Memory B cell (primary cell): ENCODE measurements at regions not wholly inside any gene's neighbourhood (a gene's known extent, or its start where the extent isn't known, plus 50 kb on each side); places are given as distances from the start of the nearest gene placed in this dataset.
"Not testable (repeated sequence)": the region's sequence is repeated elsewhere in the genome, so short reads cannot be mapped to it uniquely, and the experiment has no call there.

Source experiments
- ATAC-seq: fragments of 150-1000 bp; cut with Tn5 transposase; 2 replicates; pipeline ENCODE4 v1.10.0; 2021; ENCODE audit warnings: low read depth, mild to moderate bottlenecking, moderate library complexity
- DNase-seq, 2 donors: peaks; one replicate each; pipeline ENCODE4 v3.0.0; 2022; ENCODE audit warnings: low spot score in 2 of 2
- H3K27ac Mint-ChIP-seq: one replicate; pipeline ENCODE4 v1.8.0; 2022; ENCODE audit warnings: mild to moderate bottlenecking, moderate library complexity, mixed read lengths
- H3K27me3 Mint-ChIP-seq: one replicate; pipeline ENCODE4 v1.8.0; 2022; ENCODE audit warnings: mixed read lengths
- H3K36me3 Mint-ChIP-seq: one replicate; pipeline ENCODE4 v1.8.0; 2022; ENCODE audit warnings: mild to moderate bottlenecking, mixed read lengths
- H3K4me1 Mint-ChIP-seq: one replicate; pipeline ENCODE4 v1.8.0; 2022; ENCODE audit warnings: mixed read lengths
- H3K4me3 Mint-ChIP-seq: one replicate; pipeline ENCODE4 v1.8.0; 2022; ENCODE audit warnings: mild to moderate bottlenecking, moderate library complexity, mixed read lengths
- H3K9me3 Mint-ChIP-seq: one replicate; pipeline ENCODE4 v1.8.0; 2022; ENCODE audit warnings: mixed read lengths

- Mint-ChIP-seq H3K36me3 (peaks cover 20% of the 10 kb centered on the region), H3K9me3 (peaks cover 14% of the 10 kb centered on the region), H3K4me1 (no peaks in the 10 kb centered on the region), H3K27me3 (no peaks in the 10 kb centered on the region), H3K4me3 (no peak overlapping the region), H3K27ac (no peak overlapping the region)
- DNase-seq (no peak), ATAC-seq (no peak)
These were observed 146.3 kb upstream of the ZC3H15 start for GRCh38 chr2:186339716-186340115.

DNA sequence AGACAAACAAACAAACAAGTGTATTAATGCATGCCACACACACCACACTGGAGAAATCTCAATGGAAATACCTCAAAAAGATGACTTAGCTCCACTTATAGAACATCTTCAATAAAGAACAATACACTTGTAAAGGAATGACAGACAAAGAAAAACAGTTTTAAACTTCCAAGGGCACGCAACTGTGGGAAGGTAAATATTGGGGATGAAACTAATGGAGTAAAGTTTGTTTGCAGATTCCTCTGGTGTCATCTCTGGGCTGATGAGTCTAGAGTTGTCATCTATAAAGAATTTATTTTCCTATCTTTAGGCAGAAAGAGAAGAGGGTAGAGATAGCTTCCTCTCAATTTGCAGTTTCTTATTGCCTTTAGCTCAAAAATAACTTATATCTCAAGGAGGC is 144.0 kb upstream of the ZC3H15 start:
- no peak for DNase-seq
- Mint-ChIP-seq H3K27me3 (no peaks in the 10 kb centered on the region), H3K4me3 (no peak overlapping the region), H3K27ac (no peak overlapping the region), H3K36me3 (peaks cover 21% of the 10 kb centered on the region), H3K9me3 (peaks cover 11% of the 10 kb centered on the region), H3K4me1 (no peaks in the 10 kb centered on the region)
- no peak for ATAC-seq

- Mint-ChIP-seq H3K9me3 (peaks cover 2% of the 10 kb centered on the region), H3K27me3 (no peaks in the 10 kb centered on the region), H3K4me3 (no peak overlapping the region), H3K4me1 (peaks cover 4% of the 10 kb centered on the region), H3K27ac (no peak overlapping the region), H3K36me3 (peaks cover 19% of the 10 kb centered on the region)
- ATAC-seq (no peak), DNase-seq (no peak)
These were observed 140.3 kb upstream of the ZC3H15 start for GRCh38 chr2:186345745-186346144.

GRCh38 chr2:186346216-186346615 is 139.8 kb upstream of the ZC3H15 start:
- no peak overlapping the region for H3K27ac Mint-ChIP-seq
- DNase-seq (no peak), ATAC-seq (no peak)
- H3K27me3 Mint-ChIP-seq: no peaks in the 10 kb centered on the region
- H3K36me3 Mint-ChIP-seq: peaks cover 19% of the 10 kb centered on the region
- H3K4me1 Mint-ChIP-seq: peaks cover 4% of the 10 kb centered on the region
- H3K9me3 Mint-ChIP-seq: peaks cover 2% of the 10 kb centered on the region
- H3K4me3 Mint-ChIP-seq: no peak overlapping the region

DNA sequence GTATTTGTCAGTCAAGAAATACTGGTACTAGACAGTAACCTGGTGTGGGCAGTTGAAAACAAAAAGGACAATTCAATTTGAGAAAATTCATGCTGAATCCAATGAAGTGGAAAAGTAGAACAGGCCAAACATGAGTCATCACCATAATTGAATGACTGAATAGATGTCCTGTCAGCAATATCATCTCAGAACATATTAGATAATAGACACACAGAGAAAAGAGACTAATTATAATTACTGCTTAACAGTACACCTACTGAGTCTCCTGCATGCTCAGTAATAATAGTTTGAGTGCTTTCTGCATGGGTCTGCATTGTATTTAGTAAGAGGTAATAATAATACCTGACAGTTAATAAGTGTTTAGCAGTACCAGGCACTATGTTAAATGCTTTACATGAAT is 138.6 kb upstream of the ZC3H15 start:
- Mint-ChIP-seq H3K36me3 (peaks cover 13% of the 10 kb centered on the region), H3K27ac (no peak overlapping the region), H3K4me3 (no peak overlapping the region), H3K9me3 (peaks cover 4% of the 10 kb centered on the region), H3K27me3 (no peaks in the 10 kb centered on the region), H3K4me1 (peaks cover 4% of the 10 kb centered on the region)
- ATAC-seq: no peak
- no peak for DNase-seq

- no peak for DNase-seq
- no peak for ATAC-seq
- no peaks in the 10 kb centered on the region for H3K27me3 Mint-ChIP-seq
- peaks cover 4% of the 10 kb centered on the region for H3K4me1 Mint-ChIP-seq
- H3K36me3 Mint-ChIP-seq: peaks cover 13% of the 10 kb centered on the region
- no peak overlapping the region for H3K4me3 Mint-ChIP-seq
- peaks cover 5% of the 10 kb centered on the region for H3K9me3 Mint-ChIP-seq
- H3K27ac Mint-ChIP-seq: no peak overlapping the region
These were observed 137.9 kb upstream of the ZC3H15 start for GRCh38 chr2:186348200-186348599.

GRCh38 chr2:186349508-186349907 is 136.6 kb upstream of the ZC3H15 start:
- H3K4me3 Mint-ChIP-seq: no peak overlapping the region
- peaks cover 4% of the 10 kb centered on the region for H3K4me1 Mint-ChIP-seq
- peaks cover 16% of the 10 kb centered on the region for H3K36me3 Mint-ChIP-seq
- ATAC-seq: no peak
- H3K9me3 Mint-ChIP-seq: peaks cover 7% of the 10 kb centered on the region
- DNase-seq: no peak
- H3K27me3 Mint-ChIP-seq: no peaks in the 10 kb centered on the region
- H3K27ac Mint-ChIP-seq: no peak overlapping the region

GRCh38 chr2:186354160-186354559 is 131.9 kb upstream of the ZC3H15 start:
- H3K4me1 Mint-ChIP-seq, H3K9me3 Mint-ChIP-seq, H3K27me3 Mint-ChIP-seq, ATAC-seq, H3K27ac Mint-ChIP-seq, DNase-seq, H3K4me3 Mint-ChIP-seq: not testable (repeated sequence)
- H3K36me3 Mint-ChIP-seq: peaks cover 17% of the 10 kb centered on the region

DNA sequence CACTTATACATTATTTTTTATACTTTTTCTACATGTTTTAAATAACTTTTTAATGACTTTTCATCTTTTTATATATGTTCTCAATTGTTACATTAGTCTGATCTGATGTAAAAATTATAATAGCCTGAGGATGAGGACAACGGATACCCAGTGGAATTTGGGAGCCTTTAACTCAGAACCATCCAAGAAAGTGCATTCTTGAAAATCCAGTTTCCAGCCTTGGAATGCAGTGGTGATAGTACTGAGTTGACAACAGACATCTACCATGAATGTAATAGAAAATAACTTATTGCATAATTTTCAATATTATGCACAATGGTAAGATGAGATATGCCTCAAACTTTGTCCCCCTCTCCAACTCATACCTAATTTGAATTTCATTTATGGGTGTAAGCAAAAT is 120.7 kb upstream of the ZC3H15 start:
- H3K9me3 Mint-ChIP-seq: peaks cover 5% of the 10 kb centered on the region
- no peak for ATAC-seq
- H3K27me3 Mint-ChIP-seq: no peaks in the 10 kb centered on the region
- DNase-seq: no peak
- peaks cover 27% of the 10 kb centered on the region for H3K36me3 Mint-ChIP-seq
- H3K27ac Mint-ChIP-seq: no peak overlapping the region
- H3K4me3 Mint-ChIP-seq: no peak overlapping the region
- no peaks in the 10 kb centered on the region for H3K4me1 Mint-ChIP-seq

- DNase-seq (no peak), ATAC-seq (no peak)
- peaks cover 18% of the 10 kb centered on the region for H3K9me3 Mint-ChIP-seq
- peaks cover 40% of the 10 kb centered on the region for H3K36me3 Mint-ChIP-seq
- H3K27me3 Mint-ChIP-seq: no peaks in the 10 kb centered on the region
- no peak overlapping the region for H3K4me3 Mint-ChIP-seq
- H3K27ac Mint-ChIP-seq: no peak overlapping the region
- no peaks in the 10 kb centered on the region for H3K4me1 Mint-ChIP-seq
These were observed 107.0 kb upstream of the ZC3H15 start for GRCh38 chr2:186379052-186379451.

- peaks cover 46% of the 10 kb centered on the region for H3K36me3 Mint-ChIP-seq
- ATAC-seq (no peak), DNase-seq (no peak)
- H3K27me3 Mint-ChIP-seq: no peaks in the 10 kb centered on the region
- H3K4me3 Mint-ChIP-seq: no peak overlapping the region
- no peaks in the 10 kb centered on the region for H3K4me1 Mint-ChIP-seq
- no peak overlapping the region for H3K27ac Mint-ChIP-seq
- peaks cover 19% of the 10 kb centered on the region for H3K9me3 Mint-ChIP-seq
These were observed 105.3 kb upstream of the ZC3H15 start for GRCh38 chr2:186380805-186381204.

- peaks cover 19% of the 10 kb centered on the region for H3K9me3 Mint-ChIP-seq
- H3K36me3 Mint-ChIP-seq: peaks cover 46% of the 10 kb centered on the region
These were observed 104.5 kb upstream of the ZC3H15 start for GRCh38 chr2:186381573-186381972.

DNA sequence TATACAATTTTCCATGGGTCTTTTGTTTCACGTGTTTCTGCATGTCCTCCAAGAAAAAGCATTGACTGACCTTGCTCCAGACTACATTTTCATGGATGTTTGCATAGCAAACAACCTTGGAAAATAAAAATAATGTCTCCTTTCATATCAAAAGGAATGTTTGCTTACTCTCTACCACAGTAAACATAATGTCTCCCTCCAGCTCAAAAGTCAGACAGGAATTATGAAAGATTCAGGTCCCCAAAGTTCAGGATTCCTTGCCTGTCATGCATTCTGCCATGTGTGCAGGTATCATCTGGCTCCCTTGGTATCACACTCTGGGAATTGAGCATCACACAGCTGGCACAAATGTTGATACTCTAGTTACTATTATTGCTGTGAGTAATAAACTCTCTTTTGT is 103.1 kb upstream of the ZC3H15 start:
- no peaks in the 10 kb centered on the region for H3K4me1 Mint-ChIP-seq
- DNase-seq (no peak), ATAC-seq (no peak)
- H3K36me3 Mint-ChIP-seq: peaks cover 47% of the 10 kb centered on the region
- H3K27ac Mint-ChIP-seq: no peak overlapping the region
- no peaks in the 10 kb centered on the region for H3K27me3 Mint-ChIP-seq
- no peak overlapping the region for H3K4me3 Mint-ChIP-seq
- H3K9me3 Mint-ChIP-seq: peaks cover 17% of the 10 kb centered on the region

More at GRCh38 chr2:186381573-186381972, 104.5 kb upstream of the ZC3H15 start:
- Mint-ChIP-seq H3K27ac (no peak overlapping the region), H3K27me3 (no peaks in the 10 kb centered on the region), H3K4me3 (no peak overlapping the region), H3K4me1 (no peaks in the 10 kb centered on the region)
- no peak for ATAC-seq
- no peak for DNase-seq

GRCh38 chr2:186384226-186384625 is 101.8 kb upstream of the ZC3H15 start:
- Mint-ChIP-seq H3K27me3 (no peaks in the 10 kb centered on the region), H3K4me3 (no peak overlapping the region), H3K27ac (no peak overlapping the region), H3K9me3 (peaks cover 22% of the 10 kb centered on the region), H3K4me1 (no peaks in the 10 kb centered on the region), H3K36me3 (peaks cover 47% of the 10 kb centered on the region)
- DNase-seq (no peak), ATAC-seq (no peak)

GRCh38 chr2:186385638-186386201 is 100.3 kb upstream of the ZC3H15 start:
- H3K36me3 Mint-ChIP-seq: peaks cover 54% of the 10 kb centered on the region
- not testable (repeated sequence) for ATAC-seq, H3K4me3 Mint-ChIP-seq, H3K4me1 Mint-ChIP-seq, DNase-seq, H3K27me3 Mint-ChIP-seq, H3K27ac Mint-ChIP-seq
- H3K9me3 Mint-ChIP-seq: peaks cover 30% of the 10 kb centered on the region
